DMS79 (cell line): ENCODE measurements at regions not wholly inside any gene's neighbourhood (a gene's known extent, or its start where the extent isn't known, plus 50 kb on each side); places are given as distances from the start of the nearest gene placed in this dataset.
"Not testable (repeated sequence)": the region's sequence is repeated elsewhere in the genome, so short reads cannot be mapped to it uniquely, and the experiment has no call there.

Experiments used
- DNase-seq: peaks from one replicate; lab custom pipeline; 2025; lab: John Stamatoyannopoulos, UW

DNA sequence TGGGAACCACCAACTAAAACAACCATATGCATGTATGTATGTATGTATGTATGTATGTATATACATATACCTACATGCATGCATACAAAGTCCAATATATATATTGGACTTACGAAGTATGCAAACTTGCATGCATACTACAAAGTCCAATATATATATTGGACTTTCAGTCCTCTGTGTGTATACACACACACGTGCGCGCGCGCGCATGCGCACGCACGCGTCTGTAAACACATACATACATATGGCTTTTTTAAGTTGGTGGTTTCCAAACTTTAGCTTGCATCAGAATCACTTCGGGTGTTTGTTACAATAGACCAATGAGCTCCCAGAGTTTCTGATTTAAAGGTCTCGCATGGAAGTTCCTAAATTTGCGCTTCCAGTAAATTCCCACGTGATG, 197.5 kb upstream of the C1orf87 start:
- no peak for DNase-seq

DNA sequence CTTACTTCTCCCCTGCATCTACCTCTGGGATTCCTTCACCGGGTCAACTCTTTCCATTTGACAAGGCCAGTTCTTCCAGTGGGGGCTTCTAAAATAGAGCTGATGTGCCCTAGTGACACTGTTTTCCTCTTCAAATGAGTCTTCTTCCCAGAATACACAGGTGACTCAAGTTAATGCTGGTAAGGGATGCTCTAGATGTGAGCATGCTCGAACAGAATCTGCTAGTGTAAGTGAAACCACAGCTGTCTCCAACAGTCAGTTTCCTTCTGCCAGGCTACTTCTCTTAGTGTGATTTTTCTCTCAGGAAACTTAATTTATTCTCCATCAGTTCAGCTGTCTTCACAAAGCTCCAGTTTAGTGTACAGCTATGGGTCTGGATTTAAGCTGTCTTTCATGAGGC, 194.9 kb upstream of the C1orf87 start:
- DNase-seq, result no peak

DNA sequence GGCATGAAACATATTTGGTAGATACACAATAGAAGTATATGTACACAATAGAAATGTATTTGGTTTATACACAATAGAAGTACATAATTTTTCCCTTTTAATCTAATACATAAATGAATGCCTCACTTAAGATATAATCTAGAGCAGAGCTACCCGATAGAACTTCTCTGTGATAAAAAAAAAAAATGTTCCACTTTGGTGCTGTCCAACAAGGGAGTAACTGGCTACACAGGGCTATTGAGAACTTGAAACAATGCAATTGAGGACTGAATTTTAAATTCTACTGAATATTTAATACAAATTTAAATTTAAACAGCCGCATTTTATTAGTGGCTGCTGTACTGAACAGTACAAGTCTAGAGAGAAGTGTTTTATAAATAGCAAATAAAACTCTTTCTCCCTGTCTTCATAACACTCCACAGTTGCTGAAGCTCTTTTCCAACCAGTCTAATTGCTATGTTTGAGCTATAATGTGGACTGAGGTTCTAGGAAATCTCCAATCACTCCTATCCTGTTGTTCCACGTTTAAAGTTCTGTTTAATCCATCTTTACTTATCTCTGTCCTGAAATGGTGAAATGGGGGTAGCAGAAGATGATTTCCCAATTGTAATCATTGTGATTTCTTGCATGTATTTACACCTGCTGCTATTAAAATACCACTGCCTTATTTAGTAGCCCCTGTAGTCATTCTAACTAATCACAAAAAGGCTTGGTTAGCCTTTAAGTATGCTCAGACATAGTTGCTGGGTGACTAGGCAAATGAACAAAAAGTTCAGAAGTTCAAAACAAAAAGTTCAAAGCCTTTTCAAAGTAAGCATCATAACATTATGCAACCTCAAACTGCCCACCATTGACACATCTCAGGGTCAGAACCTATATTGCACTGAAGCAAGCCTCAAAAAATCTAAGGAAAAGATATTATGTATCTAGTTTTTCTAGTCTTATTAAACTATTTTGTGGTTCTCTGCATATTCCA, 192.3 kb upstream of the C1orf87 start:
- DNase-seq, result no peak

DNA sequence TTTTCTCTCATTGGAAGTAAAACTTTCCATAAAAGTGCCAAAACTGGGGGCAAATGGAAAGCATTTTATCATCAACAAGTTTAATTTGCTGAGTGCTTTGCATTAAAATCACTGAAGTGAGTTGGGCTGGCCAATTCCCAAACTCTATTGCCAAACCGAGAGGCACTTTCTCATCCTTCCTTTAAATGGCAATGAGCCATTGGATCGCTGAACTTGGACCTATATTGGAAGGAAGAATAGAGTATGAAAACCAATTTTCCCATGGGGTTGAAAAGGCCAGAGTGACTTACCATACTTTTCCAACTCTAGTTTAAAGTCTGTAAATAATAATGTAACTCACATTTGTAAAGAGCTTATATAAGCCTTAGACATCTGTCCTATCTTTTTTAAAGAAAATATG, 189.1 kb upstream of the C1orf87 start:
- DNase-seq, result no peak

DNA sequence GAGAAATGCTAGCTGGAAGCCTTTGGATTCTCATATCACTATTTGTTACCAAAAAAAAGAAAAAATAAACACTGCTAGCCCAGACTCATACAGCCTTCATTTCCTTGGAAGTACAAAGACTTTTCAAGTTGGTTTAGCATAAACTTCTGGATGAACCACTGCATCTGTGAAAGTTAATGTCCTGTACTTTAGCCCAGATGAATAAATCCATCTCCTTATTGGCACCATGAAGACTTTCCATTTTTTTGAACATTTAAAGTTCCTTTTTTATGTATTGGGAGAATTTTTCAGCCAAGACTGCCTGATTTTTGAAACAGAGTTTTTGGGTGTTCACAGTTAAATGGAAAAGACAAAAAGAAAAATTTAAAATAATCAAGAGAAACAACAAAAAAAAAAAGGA, 184.0 kb upstream of the C1orf87 start:
- DNase-seq, result no peak

DNA sequence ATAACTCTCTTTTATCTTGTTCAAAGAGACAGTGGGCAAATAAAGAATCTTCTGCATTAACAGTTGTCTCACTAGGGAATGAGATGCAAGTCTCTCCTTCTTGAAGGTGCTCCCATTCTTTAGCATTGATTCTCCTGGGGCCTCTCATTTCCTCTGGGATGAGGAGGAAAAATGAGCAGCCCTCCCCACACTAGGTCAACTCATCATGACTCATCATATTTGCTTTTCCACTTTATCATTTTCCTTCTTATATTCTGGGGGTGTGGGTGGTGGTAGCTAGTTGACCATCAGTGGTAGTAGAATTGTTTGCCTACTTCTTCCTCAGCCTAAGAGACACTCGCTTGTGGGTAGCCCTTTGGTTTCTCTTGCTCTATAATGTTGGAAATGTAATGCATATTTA, 182.0 kb upstream of the C1orf87 start:
- no peak for DNase-seq

DNA sequence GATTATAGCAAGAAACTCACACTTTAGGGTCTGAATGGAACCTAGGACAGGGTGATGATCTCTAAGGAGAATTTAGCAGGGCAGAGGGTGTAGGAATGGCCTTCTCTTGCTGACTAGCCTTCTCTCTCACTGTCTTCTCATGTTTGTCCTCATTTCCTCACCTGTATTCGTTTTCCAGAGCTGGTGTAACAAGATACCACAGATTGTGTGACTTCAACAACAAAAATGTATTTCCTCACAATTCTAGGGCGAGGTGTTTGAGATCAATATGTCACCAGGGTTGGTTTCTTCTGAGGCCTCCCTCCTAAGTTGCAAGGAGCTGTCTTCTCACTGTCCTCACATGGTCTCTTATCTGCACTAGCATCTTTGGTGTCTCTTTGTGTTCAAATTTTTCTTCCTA, 177.9 kb upstream of the C1orf87 start:
- DNase-seq, result no peak

DNA sequence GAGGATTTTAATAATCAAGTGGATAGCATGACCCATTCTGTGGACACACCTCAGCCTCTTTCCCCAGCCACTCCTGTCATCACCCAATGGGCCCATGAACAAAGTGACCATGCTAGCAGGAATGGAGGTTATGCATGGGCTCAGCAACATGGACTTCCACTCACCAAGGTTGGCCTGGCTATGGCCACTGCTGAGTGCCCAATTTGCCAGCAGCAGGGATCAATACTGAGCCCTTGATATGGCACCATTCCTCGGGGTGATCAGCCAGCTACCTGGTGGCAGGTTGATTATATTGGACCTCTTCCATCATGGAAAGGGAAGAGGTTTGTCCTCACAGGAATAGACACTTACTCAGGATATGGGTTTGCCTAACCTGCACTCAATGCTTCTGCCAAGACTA, 173.9 kb upstream of the C1orf87 start:
- not testable (repeated sequence) for DNase-seq

DNA sequence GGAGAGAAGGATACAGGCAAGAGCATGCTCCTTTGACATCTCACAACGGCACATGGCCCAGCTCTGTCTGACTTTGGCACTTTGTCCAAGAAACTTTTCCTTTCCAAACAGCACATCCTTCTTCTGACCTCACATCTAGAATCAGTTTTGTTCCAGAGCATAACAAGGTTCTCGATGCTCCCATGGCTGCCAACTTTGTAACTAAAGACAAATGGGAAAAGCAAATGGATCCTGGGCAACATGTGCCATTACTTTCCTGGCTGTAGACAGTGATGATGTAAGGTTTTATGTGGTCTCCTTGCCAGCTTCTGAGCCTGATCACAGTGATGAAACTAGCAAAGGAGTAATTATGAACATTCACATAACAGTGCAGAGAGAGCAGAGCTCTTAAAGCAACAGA, 171.8 kb upstream of the C1orf87 start:
- DNase-seq, result no peak

DNA sequence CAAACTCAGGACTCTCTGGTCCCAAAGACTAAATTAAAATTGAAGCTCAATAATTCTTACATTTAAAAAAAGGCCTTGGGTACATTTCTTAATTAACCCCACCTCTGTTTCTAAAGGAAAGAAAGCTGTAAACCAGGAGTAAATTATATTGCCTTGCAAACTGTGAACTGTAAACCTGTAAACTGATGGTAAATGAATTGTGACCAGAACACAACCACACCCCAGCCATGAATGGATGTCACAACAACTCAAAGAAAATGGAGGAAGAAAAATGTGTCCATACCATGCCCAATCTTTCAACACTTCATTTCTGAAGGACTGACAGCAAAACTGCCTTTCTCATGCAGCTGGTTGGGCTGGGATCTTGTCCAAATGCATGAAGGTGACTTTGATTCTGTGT, 171.3 kb upstream of the C1orf87 start:
- no peak for DNase-seq

DNA sequence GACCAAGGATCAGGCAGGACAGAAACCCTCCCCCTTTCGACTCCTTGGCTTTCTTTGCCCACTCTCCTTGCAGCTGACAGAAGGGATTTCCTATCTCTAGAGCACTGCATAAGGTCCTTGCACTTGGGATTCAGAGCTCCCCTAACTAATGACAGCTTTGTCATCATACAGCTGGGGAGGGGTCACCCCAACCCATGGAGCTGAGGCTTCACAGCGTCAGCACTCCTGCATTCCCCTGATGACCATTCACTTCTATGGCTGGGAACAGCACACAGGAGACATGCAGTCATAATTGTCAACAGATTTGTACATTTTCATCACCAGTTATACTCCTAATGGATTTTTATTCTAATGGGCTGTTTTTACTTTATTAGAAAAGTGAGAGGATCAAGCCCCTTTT, 161.7 kb upstream of the C1orf87 start:
- no peak for DNase-seq

DNA sequence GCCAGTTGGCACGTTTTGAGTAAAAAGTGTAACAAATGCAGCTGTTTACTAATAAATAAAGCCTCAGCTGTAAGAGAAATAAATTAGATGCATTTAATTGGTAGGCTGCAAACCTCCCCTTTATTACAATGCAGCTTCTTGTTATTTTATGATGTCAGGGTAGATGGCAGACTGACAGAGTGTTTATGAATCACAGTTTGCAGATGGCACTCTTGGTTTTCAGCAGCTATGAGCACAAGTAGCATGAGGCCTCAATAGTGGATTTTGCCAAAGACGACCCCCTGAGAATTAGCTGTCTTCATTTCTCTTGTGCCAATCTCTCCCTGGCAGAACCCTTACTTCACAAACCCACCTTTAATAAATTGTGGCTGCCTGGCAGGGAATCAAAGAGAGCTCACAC, 161.2 kb upstream of the C1orf87 start:
- no peak for DNase-seq

DNA sequence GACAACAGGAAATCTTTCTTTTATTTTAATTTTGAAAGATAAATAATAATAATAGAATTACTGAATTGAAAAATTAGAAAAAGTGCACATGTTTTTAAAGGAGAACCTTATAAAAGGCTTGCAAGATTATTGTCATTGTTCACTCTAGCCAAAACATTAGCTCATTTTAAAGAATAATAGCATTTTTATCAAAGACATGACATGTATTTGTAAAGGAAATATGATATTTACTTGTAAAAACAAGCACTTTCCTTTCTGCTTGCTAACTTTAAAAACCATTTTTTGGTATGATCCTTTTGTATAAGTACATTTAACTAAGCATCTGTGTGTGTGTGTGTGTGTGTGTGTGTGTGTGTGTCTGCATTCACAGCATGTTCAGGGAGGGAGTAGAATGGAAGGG, 156.3 kb upstream of the C1orf87 start:
- no peak for DNase-seq

DNA sequence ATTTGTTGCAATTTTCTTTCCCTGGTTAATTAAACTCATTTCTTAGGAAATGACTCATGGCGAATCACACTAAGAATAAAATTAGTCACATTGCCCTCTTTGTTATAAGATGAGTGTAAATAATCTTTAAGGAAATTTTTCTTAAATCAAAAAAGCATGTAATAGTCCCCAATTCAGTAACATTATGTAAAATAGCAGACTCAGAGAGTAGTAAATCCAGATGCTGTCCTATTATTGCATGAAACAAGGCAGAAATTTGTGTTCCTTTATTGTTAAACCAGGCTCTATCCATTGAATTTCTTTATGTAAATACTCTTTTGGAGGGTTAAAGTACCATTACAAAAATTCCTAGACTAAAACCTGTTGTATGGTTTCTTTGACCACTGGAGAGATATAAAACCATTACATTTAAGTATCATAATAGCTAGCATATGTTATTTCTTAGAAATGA, 154.5 kb upstream of the C1orf87 start:
- DNase-seq, result no peak

DNA sequence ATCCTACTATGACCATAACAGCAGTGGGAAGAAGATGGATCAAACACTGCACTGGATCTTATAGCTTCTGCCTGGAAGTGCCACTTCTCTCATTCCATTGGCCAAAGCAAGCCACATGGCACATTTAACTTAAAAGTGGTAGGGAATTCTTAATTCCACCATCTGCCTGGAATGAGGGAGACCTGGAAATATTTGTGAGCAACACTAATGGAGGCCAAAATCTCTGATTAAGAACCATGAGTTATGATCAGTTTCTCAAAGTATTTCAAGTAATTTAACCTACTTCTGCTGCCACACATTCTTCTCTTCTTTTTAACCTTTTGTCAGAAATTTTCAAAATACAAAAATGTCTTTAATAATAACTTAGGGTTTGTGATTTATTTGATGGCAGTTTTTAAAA, 154.0 kb upstream of the C1orf87 start:
- DNase-seq, result no peak

DNA sequence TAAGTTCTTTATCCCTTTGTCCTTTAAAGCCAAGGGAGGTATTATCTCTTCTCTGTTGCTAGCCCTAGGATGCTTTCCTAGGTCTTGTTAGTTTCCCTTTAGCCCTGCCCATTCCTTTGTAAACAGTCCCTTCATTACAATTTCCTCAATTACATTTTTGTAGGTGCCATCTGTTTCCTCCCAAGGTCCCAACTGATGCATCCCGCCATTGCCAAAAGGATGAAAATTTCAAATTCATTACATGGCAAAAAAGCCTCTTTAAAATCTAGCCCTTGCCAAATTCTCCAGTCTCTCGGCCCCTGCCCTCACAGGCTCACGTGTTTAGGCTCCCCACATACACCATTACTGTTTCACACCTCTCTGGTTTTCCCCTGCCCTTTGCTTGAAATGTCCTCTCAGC, 151.9 kb upstream of the C1orf87 start:
- DNase-seq, result no peak

DNA sequence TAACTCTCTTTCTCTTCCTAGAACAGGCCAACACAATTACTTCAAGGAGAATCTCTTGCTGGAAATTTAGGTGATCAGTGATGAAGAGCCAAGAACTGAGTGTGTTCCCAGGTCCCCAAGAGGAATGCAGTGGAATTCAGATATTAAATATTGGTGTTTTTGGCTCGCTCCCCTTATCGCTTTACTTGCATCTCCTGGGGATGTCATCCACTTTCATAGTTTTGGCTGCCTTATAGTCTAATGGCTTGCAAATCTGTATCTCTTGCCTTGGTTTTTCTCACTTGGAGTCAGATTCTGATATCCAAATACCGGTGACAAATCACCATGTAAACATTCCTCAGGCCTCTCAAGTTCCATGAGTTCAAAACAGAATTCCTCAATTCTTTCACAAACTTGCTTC, 151.0 kb upstream of the C1orf87 start:
- DNase-seq, result no peak

DNA sequence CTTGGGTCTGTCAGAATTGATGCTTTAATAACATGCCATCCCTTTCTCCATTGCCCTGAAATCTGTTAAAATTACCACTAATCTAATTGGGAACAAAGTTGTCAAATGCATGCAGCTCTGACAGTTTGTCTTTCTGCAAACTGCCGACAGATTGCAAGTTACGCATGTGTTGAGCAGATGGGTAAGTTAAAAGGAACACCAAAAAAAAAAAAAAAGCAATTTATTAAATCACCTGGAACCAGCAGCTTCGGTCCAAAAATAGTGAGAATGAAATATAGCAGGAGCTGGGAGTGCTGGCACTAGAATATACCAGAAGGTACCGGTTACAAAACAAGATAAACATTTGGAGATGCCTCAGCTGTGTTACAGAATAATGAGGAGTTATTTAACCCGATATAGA, 149.6 kb upstream of the C1orf87 start:
- DNase-seq, result no peak

DNA sequence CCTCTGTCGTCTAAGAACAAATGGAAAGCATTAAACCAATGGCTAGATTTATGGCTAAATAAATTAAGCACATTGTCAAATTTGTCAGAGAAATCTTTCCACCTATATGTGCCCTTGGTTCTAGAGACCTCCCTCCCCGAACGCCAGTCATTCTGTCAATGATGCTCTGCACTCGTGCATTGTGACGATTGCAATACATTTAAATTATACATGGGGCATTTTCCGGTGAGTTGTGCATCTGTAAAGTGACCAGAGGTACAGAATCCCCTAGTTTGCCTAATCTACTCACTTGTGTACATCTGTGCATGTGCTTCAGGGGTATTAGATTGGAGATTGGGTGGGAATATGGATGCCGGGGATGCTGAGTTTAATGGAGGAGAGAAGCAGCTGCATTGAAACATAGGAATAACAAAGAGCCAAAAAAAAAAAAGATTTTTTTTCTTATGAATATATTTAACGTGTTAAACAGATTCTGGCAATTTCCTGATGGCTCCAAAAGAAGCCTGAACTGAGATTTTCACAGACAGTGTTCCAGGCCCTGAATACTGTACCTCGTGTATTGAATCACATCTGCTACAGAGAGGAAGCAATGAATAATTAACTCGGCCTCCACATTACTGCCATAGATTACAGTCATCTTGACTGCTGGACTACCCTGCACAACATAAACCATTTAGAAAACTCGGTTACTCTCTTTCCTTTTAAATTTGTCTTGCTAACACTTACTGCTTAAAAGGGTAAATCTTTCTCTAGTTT, 149.0 kb upstream of the C1orf87 start:
- no peak for DNase-seq

DNA sequence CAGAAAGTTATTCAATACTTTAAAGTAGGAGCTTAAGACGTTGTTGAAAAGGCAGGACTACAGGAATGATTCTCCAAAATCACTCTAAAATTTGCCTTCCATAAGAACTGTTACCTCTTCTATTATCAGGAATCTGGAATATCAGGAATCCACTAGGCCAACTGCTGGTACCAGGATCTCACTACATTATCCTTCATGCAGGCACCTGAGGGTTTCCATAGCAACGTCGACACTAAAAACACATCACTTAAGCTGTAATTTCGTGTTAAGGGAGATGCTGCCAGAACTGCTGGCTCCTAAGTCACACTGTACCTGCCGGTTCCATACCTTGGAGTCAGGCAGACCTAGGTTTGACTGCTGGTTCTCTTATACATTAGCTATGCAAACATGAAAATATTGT, 139.7 kb upstream of the C1orf87 start:
- no peak for DNase-seq

DNA sequence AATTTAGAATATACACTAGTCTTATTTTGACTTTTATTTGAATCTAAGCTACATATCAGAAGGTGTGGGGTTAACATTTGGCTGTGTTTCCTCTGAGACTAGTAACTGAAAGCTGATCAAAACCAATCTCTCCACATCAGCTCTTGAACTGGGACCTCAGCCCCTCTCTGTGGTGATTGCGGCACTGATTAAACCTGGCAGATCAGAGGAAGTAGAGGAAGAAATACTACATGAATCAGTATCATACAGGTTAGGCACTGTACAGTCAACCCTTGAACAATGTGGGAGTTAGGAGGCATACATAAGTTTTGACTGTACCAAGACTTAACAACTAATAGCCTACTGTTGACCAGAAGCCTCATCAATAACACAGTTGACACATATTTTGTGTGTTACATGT, 122.5 kb upstream of the C1orf87 start:
- DNase-seq, result no peak

DNA sequence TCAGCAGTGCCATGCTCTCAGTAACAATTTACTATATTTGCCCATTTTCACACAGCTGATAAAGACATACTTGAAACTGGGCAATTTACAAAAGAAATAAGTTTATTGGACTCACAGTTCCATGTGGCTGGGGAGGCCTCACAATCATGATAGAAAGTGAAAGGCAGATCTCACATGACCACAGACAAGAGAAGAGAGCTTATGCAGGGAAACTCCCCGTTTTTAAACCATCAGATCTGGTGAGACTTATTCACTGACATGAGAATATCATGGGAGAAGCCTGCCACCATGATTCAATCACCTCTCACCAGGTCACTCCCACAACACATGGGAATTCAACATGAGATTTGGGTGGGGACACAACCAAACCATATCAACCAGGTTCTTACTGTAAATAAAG, 112.1 kb upstream of the C1orf87 start:
- no peak for DNase-seq

DNA sequence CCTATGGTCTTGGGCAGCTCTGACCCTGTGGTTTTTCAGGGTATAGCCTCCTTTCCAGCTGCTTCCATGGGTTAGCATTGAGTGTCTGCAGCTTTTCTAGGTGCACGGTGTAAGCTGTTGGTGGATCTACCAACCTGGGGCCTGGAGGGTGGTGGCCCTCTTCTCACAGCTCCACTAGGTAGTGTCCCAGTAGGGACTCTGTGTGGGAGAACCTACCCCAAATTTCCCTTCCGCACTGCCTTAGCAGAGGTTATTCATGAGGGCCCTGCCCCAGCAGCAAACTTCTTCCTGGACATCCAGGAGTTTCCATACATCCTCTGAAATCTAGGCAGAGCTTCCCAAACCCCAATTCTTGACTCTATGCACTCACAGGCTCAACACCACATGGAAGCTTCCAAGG, 111.0 kb upstream of the C1orf87 start:
- no peak for DNase-seq
